RPMI7951 (cell line): ENCODE measurements at regions not wholly inside any gene's neighbourhood (a gene's known extent, or its start where the extent isn't known, plus 50 kb on each side); places are given as distances from the start of the nearest gene placed in this dataset.

Source experiments
- DNase-seq: peaks from one replicate; pipeline ENCODE4 v3.0.0-alpha.2; 2012; ENCODE audit warnings: low read depth

GRCh38 chr2:211225784-211226183 is 669.4 kb downstream of the CPS1 start:
- no peak for DNase-seq

GRCh38 chr2:211228559-211228958 is 672.2 kb downstream of the CPS1 start:
- DNase-seq, result no peak

- DNase-seq, result no peak
Observed at GRCh38 chr2:211237586-211238275, 681.3 kb downstream of the CPS1 start.

- DNase-seq, result no peak
Observed at GRCh38 chr2:211241891-211242290, 685.5 kb downstream of the CPS1 start.

GRCh38 chr2:211247751-211248150 is 691.4 kb downstream of the CPS1 start:
- DNase-seq, result no peak

- no peak for DNase-seq
Observed at GRCh38 chr2:211248841-211249240, 692.4 kb downstream of the CPS1 start.

- no peak for DNase-seq
Observed at GRCh38 chr2:211251016-211251415, 694.6 kb downstream of the CPS1 start.

GRCh38 chr2:211258646-211259335 is 702.4 kb downstream of the CPS1 start:
- DNase-seq, result no peak

- DNase-seq, result no peak
Observed at GRCh38 chr2:211259831-211260476, 703.6 kb downstream of the CPS1 start.

- no peak for DNase-seq
Observed at GRCh38 chr2:211270257-211270656, 713.9 kb downstream of the CPS1 start.

GRCh38 chr2:211281430-211282073 is 725.2 kb downstream of the CPS1 start:
- DNase-seq, result no peak

GRCh38 chr2:211302676-211303075 is 746.3 kb downstream of the CPS1 start:
- DNase-seq, result no peak

- DNase-seq, result no peak
Observed at GRCh38 chr2:211306929-211307328, 750.5 kb downstream of the CPS1 start.
